Jurkat, Clone E6-1 (cell line): ENCODE measurements at regions not wholly inside any gene's neighbourhood (a gene's known extent, or its start where the extent isn't known, plus 50 kb on each side); places are given as distances from the start of the nearest gene placed in this dataset.
"Not testable (repeated sequence)": the region's sequence is repeated elsewhere in the genome, so short reads cannot be mapped to it uniquely, and the experiment has no call there.

Source experiments
- DNase-seq: peaks from one replicate; pipeline ENCODE4 v3.0.0-alpha.2; 2011; ENCODE audit warnings: low read depth, low spot score
- H3K4me3 ChIP-seq: 2 replicates; pipeline ENCODE4 v1.5.1; 2011; ENCODE audit warnings: mild to moderate bottlenecking, low read length, control low read depth, moderate library complexity

- H3K4me3 ChIP-seq, result no peak overlapping the region
- no peak for DNase-seq
Measured at GRCh38 chr1:242674951-242675645, 150.6 kb upstream of the PLD5 start.

GRCh38 chr1:242673652-242674051 lies 149.2 kb upstream of the PLD5 start:
- no peak for DNase-seq
- H3K4me3 ChIP-seq, result no peak overlapping the region

GRCh38 chr1:242673165-242673564 lies 148.7 kb upstream of the PLD5 start:
- not testable (repeated sequence) for H3K4me3 ChIP-seq, DNase-seq

DNA sequence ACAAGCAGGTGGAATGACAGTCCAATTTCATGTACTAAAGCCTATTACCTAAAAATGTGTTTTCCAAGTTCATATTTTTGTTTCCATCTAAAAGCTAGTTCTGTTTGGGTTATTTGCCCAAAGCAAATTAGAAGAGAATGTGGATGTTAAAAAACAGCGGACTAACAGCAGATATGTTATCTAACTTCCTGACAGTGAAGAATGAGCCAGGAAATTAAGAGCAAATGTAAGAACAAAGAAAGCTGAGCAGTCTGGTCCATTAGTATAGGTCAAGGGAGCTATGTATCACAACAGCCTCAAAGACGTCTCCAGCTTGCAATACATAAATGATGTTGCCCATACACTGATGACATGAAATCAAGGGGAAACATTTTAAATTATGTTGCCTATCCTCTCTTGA lies 145.5 kb upstream of the PLD5 start:
- H3K4me3 ChIP-seq, result no peak overlapping the region
- no peak for DNase-seq

- H3K4me3 ChIP-seq, result no peak overlapping the region
- no peak for DNase-seq
Measured at GRCh38 chr1:242662886-242663285, 138.4 kb upstream of the PLD5 start.

DNA sequence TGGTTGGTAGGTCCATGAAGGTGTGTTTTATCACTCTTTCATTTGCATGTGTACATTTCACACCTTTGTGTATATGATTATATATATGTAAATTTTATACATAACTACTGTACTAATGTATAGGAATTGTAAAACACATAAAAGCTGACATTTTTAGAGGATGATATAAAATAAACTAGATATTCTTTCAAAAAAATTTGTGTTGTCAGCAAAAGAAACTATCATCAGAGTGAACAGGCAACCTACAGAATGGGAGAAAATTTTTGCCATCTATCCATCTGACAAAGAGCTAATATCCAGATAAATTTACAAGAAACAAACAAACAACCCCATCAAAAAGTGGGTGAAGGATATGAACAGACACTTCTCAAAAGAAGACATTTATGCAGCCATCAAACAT lies 129.3 kb upstream of the PLD5 start:
- H3K4me3 ChIP-seq, DNase-seq: not testable (repeated sequence)

DNA sequence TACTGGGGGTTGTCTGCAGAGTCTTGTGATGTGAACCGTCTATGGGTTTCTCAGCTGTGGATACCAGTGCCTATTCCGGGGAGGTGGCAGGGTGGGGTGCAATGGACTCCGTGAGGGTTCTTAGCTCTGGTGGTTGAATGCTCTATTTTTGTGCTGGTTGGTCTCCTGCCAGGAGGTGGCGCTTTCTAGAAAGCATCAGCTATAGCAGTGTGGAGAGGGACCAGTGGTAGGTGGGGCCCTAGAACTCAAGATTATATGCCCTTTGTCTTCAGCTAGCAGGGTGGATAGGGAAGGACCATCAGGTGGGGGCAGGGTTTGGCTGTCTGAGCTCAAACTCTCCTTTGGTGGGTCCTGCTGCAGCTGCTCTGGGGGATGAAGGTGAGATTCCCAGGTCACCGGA lies 127.3 kb upstream of the PLD5 start:
- peak; percentile 24 for DNase-seq

DNA sequence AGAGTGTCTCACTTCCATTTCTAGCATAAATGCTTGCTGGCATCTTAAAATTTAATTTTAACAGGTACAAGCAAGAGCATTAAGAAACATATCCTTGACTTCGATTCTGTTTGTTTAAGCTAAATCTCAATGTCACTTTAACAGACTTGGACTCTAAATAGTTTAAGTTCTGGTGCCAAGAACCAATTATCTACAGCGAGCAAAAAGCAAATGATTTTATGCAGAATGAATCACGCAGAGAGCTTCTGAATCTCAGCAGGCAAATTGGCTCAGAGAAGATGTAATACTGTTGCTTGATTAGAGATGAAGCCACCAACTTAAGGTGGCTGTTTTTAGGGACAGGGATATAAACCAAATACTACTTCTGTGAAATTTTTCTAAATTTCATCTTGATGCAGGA lies 117.0 kb upstream of the PLD5 start:
- DNase-seq, result no peak
- no peak overlapping the region for H3K4me3 ChIP-seq

More for the DNA sequence above, 127.3 kb upstream of the PLD5 start:
- H3K4me3 ChIP-seq, result no peak overlapping the region

GRCh38 chr1:242639104-242639503 lies 114.6 kb upstream of the PLD5 start:
- DNase-seq, result no peak
- no peak overlapping the region for H3K4me3 ChIP-seq

GRCh38 chr1:242634732-242635131 lies 110.2 kb upstream of the PLD5 start:
- H3K4me3 ChIP-seq, result no peak overlapping the region
- no peak for DNase-seq

DNA sequence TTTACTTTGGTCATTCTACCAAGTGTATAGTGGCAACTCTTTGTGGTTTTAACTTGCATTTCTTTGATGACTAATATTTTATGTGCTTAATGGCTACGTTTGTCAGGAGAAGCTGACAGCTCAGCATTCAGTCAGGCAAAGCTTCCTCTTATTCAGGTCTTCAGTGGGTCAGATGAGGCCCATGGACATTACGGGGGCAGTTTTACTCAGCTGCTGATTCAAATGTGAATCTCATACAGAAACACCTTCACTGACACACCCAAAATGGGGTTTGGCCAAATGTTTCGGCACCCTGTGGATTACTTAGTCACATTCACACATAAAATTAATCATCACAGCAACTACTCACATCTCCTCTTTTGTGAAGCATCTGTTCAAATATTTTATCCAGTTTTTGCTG lies 104.9 kb upstream of the PLD5 start:
- no peak overlapping the region for H3K4me3 ChIP-seq
- DNase-seq, result no peak

DNA sequence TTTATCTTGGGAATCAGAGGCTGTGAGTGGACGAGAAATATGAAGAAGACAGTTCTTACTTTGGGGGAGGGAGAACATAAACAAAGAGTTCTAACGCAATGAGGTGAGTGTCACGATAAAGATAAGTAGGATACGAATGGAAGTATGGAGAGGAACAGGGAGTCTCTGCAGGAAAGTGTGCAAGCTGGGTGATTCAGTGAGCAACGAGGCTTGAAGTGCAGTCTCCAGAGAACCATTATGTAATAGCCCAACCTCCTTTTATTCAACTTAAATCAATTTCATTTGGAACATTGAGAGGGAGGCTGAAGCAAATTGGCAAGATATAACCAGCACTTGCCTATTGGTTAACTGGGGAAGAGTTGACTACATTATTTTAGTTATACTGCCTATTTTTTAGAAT lies 99.3 kb upstream of the PLD5 start:
- H3K4me3 ChIP-seq, result no peak overlapping the region
- no peak for DNase-seq

GRCh38 chr1:242623119-242623518 lies 98.6 kb upstream of the PLD5 start:
- DNase-seq, result no peak
- no peak overlapping the region for H3K4me3 ChIP-seq

- DNase-seq, result no peak
- no peak overlapping the region for H3K4me3 ChIP-seq
Measured at GRCh38 chr1:242613266-242613815, 88.8 kb upstream of the PLD5 start.

DNA sequence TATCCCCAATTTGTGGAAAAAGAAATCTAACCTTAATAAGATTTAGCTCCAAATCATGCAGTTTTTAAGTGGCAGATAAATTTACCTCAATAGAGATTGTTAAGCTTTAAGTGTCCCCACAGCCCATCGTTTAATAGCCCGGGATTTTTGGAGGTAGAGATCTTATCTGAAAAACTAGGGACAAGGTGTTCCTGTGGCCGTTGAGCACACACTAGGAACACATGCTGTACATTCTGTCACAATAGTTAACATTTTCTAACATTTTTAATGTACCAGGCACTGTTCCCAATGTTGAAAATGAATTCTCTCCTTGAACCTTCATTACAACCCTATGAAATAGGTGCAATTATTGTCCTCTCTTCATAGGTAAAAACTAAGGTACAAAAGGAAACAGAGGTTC lies 85.7 kb upstream of the PLD5 start:
- no peak for DNase-seq
- no peak overlapping the region for H3K4me3 ChIP-seq

GRCh38 chr1:242605521-242605920 lies 81.0 kb upstream of the PLD5 start:
- H3K4me3 ChIP-seq, result no peak overlapping the region
- DNase-seq, result no peak

GRCh38 chr1:242602001-242602400 lies 77.5 kb upstream of the PLD5 start:
- DNase-seq, result no peak
- no peak overlapping the region for H3K4me3 ChIP-seq

GRCh38 chr1:242593756-242594155 lies 69.3 kb upstream of the PLD5 start:
- not testable (repeated sequence) for H3K4me3 ChIP-seq, DNase-seq

DNA sequence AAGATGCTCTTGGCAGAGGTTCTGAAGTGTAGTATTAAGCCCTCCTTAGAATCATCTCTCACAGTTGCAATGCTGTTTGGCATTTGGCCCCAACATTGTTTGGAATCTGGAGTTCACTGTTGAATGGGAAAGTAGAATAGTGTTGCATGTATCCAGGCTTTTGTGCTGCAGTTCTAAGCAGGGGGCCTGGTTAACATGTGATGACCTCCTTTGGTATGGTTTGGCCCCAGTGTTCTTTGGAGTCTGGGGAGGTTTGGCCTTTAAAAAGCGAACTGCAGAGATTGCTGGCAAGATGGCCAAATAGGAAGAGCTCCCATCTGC lies 61.8 kb upstream of the PLD5 start:
- no peak overlapping the region for H3K4me3 ChIP-seq
- no peak for DNase-seq

GRCh38 chr1:242585616-242586359 lies 61.3 kb upstream of the PLD5 start:
- no peak for DNase-seq
- H3K4me3 ChIP-seq, result no peak overlapping the region

GRCh38 chr1:242582669-242583068 lies 58.2 kb upstream of the PLD5 start:
- DNase-seq, result no peak
- no peak overlapping the region for H3K4me3 ChIP-seq
